Fibroblast of gingiva (primary cell): ENCODE measurements at regions not wholly inside any gene's neighbourhood (a gene's known extent, or its start where the extent isn't known, plus 50 kb on each side); places are given as distances from the start of the nearest gene placed in this dataset.

Experiments
- DNase-seq: peaks from one replicate; pipeline ENCODE4 v3.0.0-alpha.2; 2011; ENCODE audit warnings: low read depth

- no peak for DNase-seq
These were observed 287.8 kb downstream of the ZEB1 start for GRCh38 chr10:31606841-31607240.

DNA sequence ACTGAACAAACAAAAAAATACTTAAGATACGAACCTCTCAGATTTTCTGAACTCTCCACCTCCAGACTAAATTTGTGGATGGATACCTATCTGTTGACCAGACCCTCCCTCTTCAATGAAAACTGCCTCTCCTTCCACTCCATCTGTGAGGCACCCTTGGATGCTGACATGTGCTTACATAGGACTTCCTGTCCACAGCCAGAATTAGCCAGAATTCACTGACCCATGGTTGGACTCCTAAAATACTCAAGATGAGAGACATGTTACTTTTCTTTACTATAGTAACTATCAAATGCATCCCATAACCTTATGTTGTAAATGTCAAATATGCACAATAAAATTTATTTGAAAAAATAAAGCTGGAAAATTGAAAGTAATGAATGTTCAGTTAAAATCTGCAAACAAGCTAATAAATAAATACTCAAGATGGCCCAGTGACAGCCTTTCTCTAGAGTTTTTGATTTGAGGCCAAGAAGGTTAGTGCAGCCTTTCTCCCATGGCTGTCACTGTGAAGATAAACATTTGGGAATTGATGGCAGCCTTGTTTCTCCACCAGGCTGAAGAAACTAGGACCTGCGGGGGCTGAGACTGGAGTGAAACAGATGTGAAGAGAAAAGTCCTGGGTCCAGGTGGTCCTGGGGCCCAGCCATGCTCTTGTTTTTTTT, 287.0 kb downstream of the ZEB1 start:
- DNase-seq, result no peak

GRCh38 chr10:31605426-31605825, 286.4 kb downstream of the ZEB1 start:
- no peak for DNase-seq

DNA sequence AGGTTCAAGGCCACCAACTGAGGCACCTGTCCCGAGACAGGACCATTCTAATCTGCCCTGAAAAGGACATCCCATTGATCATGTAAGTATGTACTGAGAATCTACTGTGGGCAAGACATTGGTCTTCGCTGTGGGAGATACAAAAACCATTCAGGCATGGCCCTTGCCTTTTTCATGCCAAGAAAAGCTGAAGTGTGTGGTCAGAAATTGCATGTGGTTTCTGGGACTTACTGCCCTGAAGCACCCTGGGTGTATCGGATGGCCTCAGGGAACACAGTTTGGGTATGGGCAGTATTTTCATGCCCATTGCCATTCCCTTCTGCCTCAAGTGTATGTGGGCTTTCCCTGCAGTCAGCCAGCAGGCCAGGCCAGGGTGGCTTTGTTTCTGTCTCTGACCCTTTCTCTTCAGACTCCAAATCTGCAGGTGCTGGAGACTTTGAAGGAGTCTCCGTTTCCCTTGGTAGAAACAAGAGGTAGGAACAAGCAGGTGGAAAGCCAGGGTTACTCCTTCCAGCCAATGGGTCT, 285.7 kb downstream of the ZEB1 start:
- DNase-seq, result peak; percentile 27

GRCh38 chr10:31604096-31604495, 285.1 kb downstream of the ZEB1 start:
- DNase-seq, result peak; percentile 80

DNA sequence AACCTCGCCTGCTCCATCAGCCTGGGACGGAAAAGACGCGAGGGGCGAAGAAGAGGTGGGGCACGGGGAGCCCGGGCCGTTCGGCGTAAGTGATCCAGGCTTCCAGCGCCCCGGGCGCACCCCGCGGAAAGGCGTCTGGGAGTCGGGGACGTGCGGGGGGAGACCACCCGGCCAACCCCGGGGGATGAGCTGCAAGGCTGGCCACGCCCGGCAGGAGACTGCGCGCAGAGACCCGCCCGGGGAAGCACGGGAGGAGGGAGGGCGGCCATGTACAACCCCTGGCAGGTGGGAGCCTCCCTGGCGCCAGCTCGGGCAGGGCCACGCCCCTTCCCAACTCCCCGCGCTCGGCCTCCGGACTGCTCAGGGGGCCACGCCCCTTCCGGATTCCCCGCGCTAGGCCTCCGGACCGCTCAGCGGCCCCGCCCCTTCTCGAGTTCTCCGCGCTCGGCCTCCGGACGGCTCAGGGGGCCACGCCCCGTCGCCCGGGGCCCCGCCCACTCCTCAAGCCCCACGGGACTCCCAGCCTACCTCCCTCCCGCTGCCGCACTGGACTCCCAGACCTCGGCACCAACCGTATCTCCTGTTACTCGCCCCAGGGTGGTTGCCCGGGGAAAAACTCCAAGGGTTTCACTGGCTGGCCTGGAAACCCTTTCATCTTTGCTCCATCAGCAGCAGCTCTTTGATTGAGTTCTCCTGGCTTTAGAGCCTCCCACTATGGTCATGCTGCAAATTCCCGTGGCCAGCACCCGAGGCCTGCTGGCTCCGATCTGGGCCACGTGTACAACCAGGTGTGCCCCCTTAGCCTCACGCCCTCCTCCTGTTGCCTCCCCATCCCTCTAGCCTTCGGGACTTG, 284.4 kb downstream of the ZEB1 start:
- peak; percentile 93 for DNase-seq

DNA sequence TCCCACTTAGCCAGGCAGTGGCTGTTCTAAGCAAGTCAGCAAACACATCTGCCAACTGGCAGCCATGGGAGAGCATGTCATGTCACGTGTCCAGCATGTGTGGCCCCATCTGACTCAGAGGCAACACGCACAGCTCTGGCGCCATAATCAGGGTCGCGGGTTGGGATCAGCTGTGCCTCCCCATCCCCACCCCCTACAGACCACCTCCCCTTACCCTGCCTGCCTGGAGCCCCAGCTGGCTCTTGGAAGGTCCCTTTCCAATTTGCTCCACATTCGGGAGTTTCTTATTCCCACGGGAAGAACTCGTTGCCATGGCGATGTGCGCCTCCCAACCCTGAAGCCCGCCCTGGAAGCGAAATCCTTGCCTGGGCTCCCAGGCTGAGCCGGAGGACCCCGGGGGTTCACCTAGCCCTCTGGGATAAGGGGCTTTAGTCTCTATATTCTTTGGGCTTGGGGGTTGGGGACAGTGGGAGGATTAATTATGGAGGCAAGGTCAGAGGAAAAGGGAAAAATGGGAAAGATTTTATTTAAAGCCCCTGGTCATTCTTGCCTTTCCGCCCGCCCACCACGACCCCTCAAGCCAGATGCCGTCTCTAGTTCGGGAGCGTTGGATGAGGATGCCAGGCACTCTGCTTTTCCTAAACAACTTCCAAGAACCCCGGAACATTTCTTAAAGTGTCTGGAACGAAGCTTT, 283.7 kb downstream of the ZEB1 start:
- DNase-seq, result peak; percentile 89

DNA sequence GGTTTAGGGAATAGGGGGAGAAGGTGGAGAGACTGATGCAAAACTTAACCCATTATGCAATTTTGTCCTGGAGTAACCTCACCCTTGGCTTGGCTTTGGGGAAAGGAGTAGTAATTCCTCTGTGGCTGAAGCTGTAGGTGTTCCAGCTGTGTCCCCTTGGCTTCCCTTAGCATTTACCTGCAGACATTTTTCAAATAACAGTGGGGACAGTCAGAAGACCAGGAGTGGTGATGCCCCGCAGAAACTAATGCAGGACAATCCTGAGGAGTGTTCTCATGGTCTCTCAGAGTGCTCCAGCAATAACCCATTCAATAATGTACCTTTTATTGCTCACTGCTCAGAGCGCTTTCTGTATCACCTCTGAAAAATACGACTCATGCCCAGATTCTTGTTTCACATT, 282.1 kb downstream of the ZEB1 start:
- no peak for DNase-seq

GRCh38 chr10:31599626-31600504, 280.8 kb downstream of the ZEB1 start:
- DNase-seq, result no peak

GRCh38 chr10:31596765-31597164, 277.7 kb downstream of the ZEB1 start:
- no peak for DNase-seq

GRCh38 chr10:31595992-31596391, 277.0 kb downstream of the ZEB1 start:
- no peak for DNase-seq

- no peak for DNase-seq
These were observed 275.4 kb downstream of the ZEB1 start for GRCh38 chr10:31594347-31594873.

- DNase-seq, result no peak
These were observed 274.1 kb downstream of the ZEB1 start for GRCh38 chr10:31593124-31593523.

DNA sequence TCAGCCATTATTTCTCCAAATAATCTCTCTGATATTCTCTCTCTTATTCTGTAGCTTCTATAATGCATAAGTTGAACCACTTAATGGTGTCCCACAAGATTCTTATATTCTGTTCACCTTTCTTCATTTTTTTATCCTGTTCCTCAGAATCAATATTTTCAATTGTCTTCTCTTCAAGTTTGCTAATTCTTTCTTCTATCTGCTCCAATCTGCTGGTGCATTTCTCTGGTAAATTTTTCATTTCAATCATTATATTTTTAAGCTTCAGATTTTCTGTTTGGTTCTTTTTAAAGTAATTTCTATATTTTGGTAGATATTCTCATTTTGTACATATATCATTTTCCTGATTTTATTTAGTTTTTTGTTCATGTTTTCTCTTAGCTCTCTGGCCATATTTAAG, 272.6 kb downstream of the ZEB1 start:
- DNase-seq, result no peak

DNA sequence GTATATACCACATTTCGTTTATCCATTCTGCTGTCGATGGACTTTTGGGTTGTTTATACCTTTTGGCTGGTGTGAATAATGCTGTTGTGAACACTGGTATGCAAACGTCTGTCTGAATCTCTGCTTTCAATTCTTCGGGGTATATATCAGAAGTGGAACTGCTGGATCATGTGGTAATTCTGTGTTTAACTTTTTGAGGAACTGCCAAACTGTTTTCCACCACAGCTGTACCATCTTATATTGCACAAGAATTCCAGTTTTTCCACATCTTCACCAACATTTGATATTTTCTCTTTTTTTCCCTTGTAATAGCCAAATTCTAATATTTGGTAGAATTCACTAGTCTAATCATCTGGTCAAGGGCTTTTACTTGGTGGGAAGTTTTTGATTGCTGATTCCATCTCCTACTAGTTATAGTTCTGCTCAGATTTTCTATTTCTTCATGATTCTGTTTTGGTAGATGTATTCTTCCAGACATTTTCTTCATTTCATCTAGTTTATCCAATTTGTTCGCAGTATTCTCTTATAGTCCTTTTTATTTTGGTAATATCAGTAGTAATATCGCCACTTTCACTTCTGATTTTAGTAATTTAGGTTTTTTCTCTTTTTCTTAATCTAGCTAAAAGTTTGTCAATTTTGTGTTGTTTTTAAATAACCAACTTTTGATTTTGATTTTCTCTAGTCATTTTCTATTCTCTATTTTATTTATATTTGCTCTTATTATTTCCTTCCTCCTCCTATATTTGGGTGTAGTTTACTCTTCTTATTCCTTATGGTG, 271.2 kb downstream of the ZEB1 start:
- peak; percentile 58 for DNase-seq

DNA sequence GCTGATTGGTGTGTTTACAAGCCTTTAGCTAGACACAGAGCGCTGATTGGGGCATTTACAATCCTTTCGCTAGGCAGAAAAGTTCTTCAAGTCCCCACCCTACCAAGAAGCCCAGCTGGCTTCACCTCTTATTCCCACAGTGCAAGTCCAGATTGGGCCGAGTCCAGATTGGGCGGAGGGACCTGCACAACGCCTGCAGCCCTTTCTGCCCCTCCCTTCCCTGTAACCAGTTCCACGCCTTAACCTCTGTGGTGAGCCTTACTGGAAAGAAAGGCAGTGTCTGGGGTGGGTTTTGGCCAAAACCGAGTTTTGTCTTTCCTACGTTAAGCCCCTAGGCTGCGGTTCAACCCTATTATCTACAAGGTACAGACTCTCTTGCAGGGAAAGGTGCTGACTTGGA, 268.7 kb downstream of the ZEB1 start:
- DNase-seq, result no peak

DNA sequence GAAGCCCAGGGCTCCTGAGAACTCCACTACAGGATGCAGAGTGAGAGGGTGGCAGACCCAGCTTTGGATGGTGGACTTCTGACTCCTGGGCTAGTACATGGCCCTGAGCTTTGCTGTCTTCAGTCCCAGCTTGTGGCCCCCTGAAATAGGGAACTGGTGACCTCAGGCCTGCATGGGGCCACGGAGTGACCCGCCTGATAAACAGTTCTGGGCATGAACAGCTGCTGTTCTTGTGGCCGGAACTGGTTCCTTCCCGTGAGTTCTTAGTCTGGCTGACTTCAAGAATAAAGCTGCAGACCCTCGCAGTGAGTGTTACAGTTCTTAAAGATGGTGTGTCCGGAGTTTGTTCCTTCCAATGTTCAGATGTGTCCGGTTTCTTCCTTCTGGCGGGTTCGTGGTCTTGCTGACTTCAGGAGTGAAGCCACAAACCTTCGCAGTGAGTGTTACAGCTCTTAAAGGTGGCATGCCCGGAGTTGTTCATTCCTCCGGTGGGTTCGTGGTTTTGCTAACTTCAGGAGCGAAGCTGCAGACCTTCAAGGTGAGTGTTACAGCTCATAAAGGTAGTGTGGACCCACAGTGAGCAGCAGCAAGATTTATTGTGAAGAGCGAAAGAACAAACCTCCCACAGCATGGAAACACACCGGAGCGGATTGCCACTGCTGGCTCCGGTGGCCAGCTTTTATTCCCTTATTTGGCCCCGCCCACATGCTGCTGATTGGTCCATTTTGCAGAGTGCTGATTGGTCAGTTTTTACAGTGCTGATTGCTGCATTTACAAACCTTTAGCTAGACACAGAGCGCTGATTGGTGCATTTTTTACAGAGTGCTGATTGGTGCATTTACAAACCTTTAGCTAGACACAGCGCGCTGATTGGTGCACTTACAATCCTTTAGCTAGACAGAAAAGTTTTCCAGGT, 268.0 kb downstream of the ZEB1 start:
- DNase-seq, result no peak

- no peak for DNase-seq
These were observed 265.9 kb downstream of the ZEB1 start for GRCh38 chr10:31584876-31585275.

- no peak for DNase-seq
These were observed 265.1 kb downstream of the ZEB1 start for GRCh38 chr10:31584098-31584631.
